Osteocyte (in vitro differentiated cells): ENCODE measurements at regions not wholly inside any gene's neighbourhood (a gene's known extent, or its start where the extent isn't known, plus 50 kb on each side); places are given as distances from the start of the nearest gene placed in this dataset.
A peak's percentile ranks its signal among the peaks of the same experiment; 100 is the strongest.

Source experiments
- DNase-seq: peaks from one replicate; pipeline ENCODE4 v3.0.0; 2021; ENCODE audit warnings: mixed read lengths; ENCODE audit not compliant: unreplicated experiment; ENCODE audit errors: extremely low spot score
- H3K27ac Mint-ChIP-seq: one replicate; pipeline ENCODE4 v1.8.0; 2021; ENCODE audit warnings: mild to moderate bottlenecking, mixed read lengths; ENCODE audit not compliant: unreplicated experiment
- H3K27me3 Mint-ChIP-seq: one replicate; pipeline ENCODE4 v1.8.0; 2021; ENCODE audit warnings: mixed read lengths; ENCODE audit not compliant: unreplicated experiment
- H3K36me3 Mint-ChIP-seq: one replicate; pipeline ENCODE4 v1.8.0; 2021; ENCODE audit warnings: mixed read lengths; ENCODE audit not compliant: unreplicated experiment
- H3K4me1 Mint-ChIP-seq: one replicate; pipeline ENCODE4 v1.8.0; 2021; ENCODE audit warnings: mixed read lengths; ENCODE audit not compliant: unreplicated experiment
- H3K4me3 Mint-ChIP-seq: one replicate; pipeline ENCODE4 v1.8.0; 2021; ENCODE audit warnings: mild to moderate bottlenecking, moderate library complexity, mixed read lengths; ENCODE audit not compliant: unreplicated experiment
- H3K9me3 Mint-ChIP-seq: one replicate; pipeline ENCODE4 v1.8.0; 2021; ENCODE audit warnings: mixed read lengths; ENCODE audit not compliant: unreplicated experiment
- TF ChIP-seq, protein P1 (sequence below): fragments of 200-600 bp; sonication (generic); IDR thresholded peaks from 2 replicates; pipeline ENCODE4 v1.5.0; 2021; ENCODE audit warnings: antibody characterized with exemption, mild to moderate bottlenecking, moderate library complexity

DNA sequence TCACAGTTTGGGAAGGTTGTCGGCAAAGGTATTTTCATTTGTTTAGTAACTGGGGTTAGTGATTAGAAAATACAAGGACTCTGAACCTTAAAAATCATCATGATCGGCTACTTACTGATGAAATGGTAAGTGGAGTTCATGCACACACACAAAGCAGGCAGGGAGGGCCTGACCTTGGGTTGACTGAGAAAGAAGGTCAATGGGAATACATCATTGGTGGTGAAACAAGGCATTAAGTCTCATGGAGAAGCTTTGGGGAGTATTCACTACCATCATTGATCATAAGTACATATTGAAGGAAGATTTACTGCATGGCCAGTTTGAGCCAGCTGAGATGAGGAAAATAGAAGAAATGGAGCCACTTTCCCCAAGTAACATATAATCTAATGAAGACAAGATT is 74.4 kb downstream of the LUZP4 start:
- Mint-ChIP-seq H3K4me3 (no peak overlapping the region), H3K4me1 (peaks cover 43% of the 10 kb centered on the region), H3K36me3 (no peaks in the 10 kb centered on the region), H3K27ac (no peak overlapping the region), H3K9me3 (peaks cover 4% of the 10 kb centered on the region), H3K27me3 (no peaks in the 10 kb centered on the region)
- TF ChIP-seq, protein P1, sequence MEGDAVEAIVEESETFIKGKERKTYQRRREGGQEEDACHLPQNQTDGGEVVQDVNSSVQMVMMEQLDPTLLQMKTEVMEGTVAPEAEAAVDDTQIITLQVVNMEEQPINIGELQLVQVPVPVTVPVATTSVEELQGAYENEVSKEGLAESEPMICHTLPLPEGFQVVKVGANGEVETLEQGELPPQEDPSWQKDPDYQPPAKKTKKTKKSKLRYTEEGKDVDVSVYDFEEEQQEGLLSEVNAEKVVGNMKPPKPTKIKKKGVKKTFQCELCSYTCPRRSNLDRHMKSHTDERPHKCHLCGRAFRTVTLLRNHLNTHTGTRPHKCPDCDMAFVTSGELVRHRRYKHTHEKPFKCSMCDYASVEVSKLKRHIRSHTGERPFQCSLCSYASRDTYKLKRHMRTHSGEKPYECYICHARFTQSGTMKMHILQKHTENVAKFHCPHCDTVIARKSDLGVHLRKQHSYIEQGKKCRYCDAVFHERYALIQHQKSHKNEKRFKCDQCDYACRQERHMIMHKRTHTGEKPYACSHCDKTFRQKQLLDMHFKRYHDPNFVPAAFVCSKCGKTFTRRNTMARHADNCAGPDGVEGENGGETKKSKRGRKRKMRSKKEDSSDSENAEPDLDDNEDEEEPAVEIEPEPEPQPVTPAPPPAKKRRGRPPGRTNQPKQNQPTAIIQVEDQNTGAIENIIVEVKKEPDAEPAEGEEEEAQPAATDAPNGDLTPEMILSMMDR, result no peak
- no peak for DNase-seq

DNA sequence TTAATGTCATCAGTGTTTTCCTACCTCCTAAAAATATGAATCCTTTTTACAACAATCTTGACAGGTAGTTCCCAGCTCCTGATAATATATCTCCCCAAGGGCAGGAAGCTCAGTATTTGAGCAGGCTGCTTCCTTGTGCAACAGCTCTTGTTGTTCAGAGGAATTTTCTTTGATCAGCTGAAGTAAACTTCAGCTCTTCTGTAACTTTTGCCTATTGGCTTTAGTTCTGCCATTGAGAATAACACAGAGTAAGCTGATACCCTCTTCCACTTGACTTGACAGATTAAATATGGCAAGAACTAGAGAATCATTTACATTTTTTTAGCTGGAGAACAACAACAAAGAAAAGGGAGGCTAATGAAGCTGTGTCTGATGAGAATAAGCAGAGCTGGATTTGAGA is 75.2 kb downstream of the LUZP4 start:
- H3K27ac Mint-ChIP-seq, result peak overlapping the region; percentile 46
- no peaks in the 10 kb centered on the region for H3K27me3 Mint-ChIP-seq
- H3K4me3 Mint-ChIP-seq, result no peak overlapping the region
- peaks cover 4% of the 10 kb centered on the region for H3K9me3 Mint-ChIP-seq
- DNase-seq, result no peak
- peaks cover 45% of the 10 kb centered on the region for H3K4me1 Mint-ChIP-seq
- no peaks in the 10 kb centered on the region for H3K36me3 Mint-ChIP-seq
- TF ChIP-seq, protein P1, result no peak

DNA sequence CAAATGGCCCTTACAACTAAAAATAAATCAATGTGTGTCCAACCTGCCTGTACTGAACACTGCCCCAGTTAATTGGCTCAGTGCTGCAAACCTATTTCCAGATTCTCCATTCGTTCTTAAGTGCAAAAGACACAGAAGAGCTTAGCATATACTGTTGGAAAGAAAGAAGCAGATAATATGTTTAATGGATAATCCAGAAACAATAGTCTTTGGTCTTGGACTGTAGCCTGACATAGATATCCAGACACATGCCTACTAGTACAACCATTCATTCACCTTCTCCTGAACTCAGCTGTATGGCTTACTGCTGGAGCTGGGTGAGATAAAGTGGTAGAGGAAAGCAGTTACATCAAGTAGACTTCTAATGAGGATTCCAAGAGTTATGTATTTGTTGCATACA is 77.0 kb downstream of the LUZP4 start:
- H3K4me1 Mint-ChIP-seq, result peaks cover 35% of the 10 kb centered on the region
- no peaks in the 10 kb centered on the region for H3K27me3 Mint-ChIP-seq
- TF ChIP-seq, protein P1, result no peak

DNA sequence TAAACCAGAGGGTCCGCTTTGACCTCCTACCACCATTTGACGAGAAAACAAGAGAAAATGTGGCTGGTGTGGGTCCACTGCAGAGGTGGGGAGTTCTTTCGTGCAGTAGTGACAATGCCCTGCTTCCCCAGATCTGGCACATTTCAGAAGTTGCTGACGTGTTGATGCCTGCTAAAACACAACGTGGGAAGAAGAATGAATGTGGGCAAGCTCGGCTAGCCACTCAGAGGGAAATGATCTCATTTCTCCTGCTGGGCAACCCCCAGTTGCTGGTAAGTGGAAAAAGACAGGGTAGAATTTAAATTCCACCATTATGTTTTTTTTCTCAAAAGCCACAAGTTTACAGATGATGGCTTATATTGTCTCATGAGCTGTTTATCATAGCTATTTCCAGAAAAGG is 77.9 kb downstream of the LUZP4 start:
- Mint-ChIP-seq H3K4me3 (peak overlapping the region; percentile 19), H3K27ac (peak overlapping the region; percentile 92), H3K9me3 (peaks cover 4% of the 10 kb centered on the region), H3K27me3 (no peaks in the 10 kb centered on the region), H3K4me1 (peaks cover 43% of the 10 kb centered on the region), H3K36me3 (no peaks in the 10 kb centered on the region)
- TF ChIP-seq, protein P1, result no peak
- DNase-seq, result no peak

More for the DNA sequence above, 77.0 kb downstream of the LUZP4 start:
- H3K27ac Mint-ChIP-seq, result peak overlapping the region; percentile 92
- H3K4me3 Mint-ChIP-seq, result no peak overlapping the region
- no peak for DNase-seq
- H3K9me3 Mint-ChIP-seq, result peaks cover 4% of the 10 kb centered on the region
- no peaks in the 10 kb centered on the region for H3K36me3 Mint-ChIP-seq

DNA sequence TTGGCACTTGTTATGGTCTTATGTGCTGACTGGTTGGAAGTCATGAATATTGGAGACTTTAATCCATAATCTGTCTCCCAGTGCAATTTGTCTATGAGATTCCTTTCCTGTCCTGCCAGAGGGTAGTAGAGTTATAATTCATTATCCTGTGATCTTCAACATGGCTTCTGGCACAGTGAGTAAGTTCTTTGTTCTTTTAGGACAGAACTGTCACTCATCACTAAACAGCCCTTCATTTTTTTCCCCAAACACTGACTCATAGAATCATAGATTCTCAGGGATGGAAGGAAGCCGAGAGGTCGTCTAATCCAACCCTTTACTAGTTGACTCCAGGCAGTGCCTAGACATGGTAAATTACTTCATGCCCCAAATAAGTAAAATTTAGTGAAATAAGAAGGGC is 78.4 kb downstream of the LUZP4 start:
- peaks cover 48% of the 10 kb centered on the region for H3K4me1 Mint-ChIP-seq
- no peaks in the 10 kb centered on the region for H3K36me3 Mint-ChIP-seq
- peaks cover 4% of the 10 kb centered on the region for H3K9me3 Mint-ChIP-seq
- peak overlapping the region; percentile 92 for H3K27ac Mint-ChIP-seq
- peak overlapping the region; percentile 5 for H3K4me3 Mint-ChIP-seq
- no peaks in the 10 kb centered on the region for H3K27me3 Mint-ChIP-seq
- DNase-seq, result no peak
- TF ChIP-seq, protein P1, result peak; percentile 12
